H9 (cell line): ENCODE measurements at regions not wholly inside any gene's neighbourhood (a gene's known extent, or its start where the extent isn't known, plus 50 kb on each side); places are given as distances from the start of the nearest gene placed in this dataset.

Source experiments
- DNase-seq: peaks from one replicate; pipeline ENCODE4 v3.0.0-alpha.2; 2017
- H2AFZ ChIP-seq: one replicate; pipeline ENCODE4 v1.6.1; 2013; ENCODE audit warnings: mild to moderate bottlenecking, low read length, control low read depth, moderate library complexity
- H2AK5ac ChIP-seq: 2 replicates; pipeline ENCODE4 v1.6.1; 2013; ENCODE audit warnings: low read length, control low read depth, mixed read lengths; ENCODE audit not compliant: insufficient read length
- H2BK120ac ChIP-seq: one replicate; pipeline ENCODE4 v1.6.1; 2013; ENCODE audit warnings: low read depth, mild to moderate bottlenecking, low read length, control low read depth, inconsistent platforms; ENCODE audit not compliant: poor library complexity, severe bottlenecking
- H2BK12ac ChIP-seq: 2 replicates; pipeline ENCODE4 v1.6.1; 2013; ENCODE audit warnings: low read length, control low read depth, mixed read lengths, low read depth; ENCODE audit not compliant: insufficient read length
- H2BK15ac ChIP-seq: 2 replicates; pipeline ENCODE4 v1.6.1; 2013; ENCODE audit warnings: low read depth, low read length, control low read depth
- H2BK20ac ChIP-seq: one replicate; pipeline ENCODE4 v1.6.1; 2013; ENCODE audit warnings: low read depth, mild to moderate bottlenecking, low read length, control low read depth, inconsistent platforms; ENCODE audit not compliant: poor library complexity, severe bottlenecking
- H2BK5ac ChIP-seq: 2 replicates; pipeline ENCODE4 v1.6.1; 2013; ENCODE audit warnings: low read length, control low read depth, mixed read lengths; ENCODE audit not compliant: insufficient read length
- H3K14ac ChIP-seq: 2 replicates; pipeline ENCODE4 v1.6.1; 2013; ENCODE audit warnings: low read length, control low read depth; ENCODE audit not compliant: insufficient read depth
- H3K18ac ChIP-seq: 2 replicates; pipeline ENCODE4 v1.6.1; 2013; ENCODE audit warnings: low read depth, mild to moderate bottlenecking, mixed read lengths, low read length, control low read depth; ENCODE audit not compliant: insufficient read length
- H3K23ac ChIP-seq: 2 replicates; pipeline ENCODE4 v1.6.1; 2013; ENCODE audit warnings: low read length, control low read depth, mixed read lengths, low read depth; ENCODE audit not compliant: insufficient read length
- H3K23me2 ChIP-seq: 2 replicates; pipeline ENCODE4 v1.6.1; 2013; ENCODE audit warnings: low read depth, mild to moderate bottlenecking, mixed read lengths, low read length, control low read depth; ENCODE audit not compliant: insufficient read length, poor library complexity, severe bottlenecking
- H3K27ac ChIP-seq: 2 replicates; pipeline ENCODE4 v1.5.1; 2013; ENCODE audit warnings: low read length, control low read depth, mixed read lengths, low read depth; ENCODE audit not compliant: insufficient read length
- H3K27me3 ChIP-seq: 2 replicates; pipeline ENCODE4 v1.6.1; 2013; ENCODE audit warnings: low read length, control low read depth, inconsistent platforms; ENCODE audit not compliant: insufficient read depth
- H3K4ac ChIP-seq: 2 replicates; pipeline ENCODE4 v1.6.1; 2013; ENCODE audit warnings: low read depth, mild to moderate bottlenecking, control low read depth, inconsistent platforms, low read length, moderate library complexity
- H3K4me1 ChIP-seq: 2 replicates; pipeline ENCODE4 v1.6.1; 2013; ENCODE audit warnings: low read length, control low read depth, inconsistent platforms; ENCODE audit not compliant: insufficient read depth
- H3K4me2 ChIP-seq: 2 replicates; pipeline ENCODE4 v1.6.1; 2013; ENCODE audit warnings: low read length, control low read depth, mixed read lengths; ENCODE audit not compliant: insufficient read length, insufficient read depth
- H3K56ac ChIP-seq: 2 replicates; pipeline ENCODE4 v1.6.1; 2013; ENCODE audit warnings: low read depth, mild to moderate bottlenecking, mixed read lengths, low read length, control low read depth; ENCODE audit not compliant: insufficient read length
- H3K79me1 ChIP-seq: 2 replicates; pipeline ENCODE4 v1.6.1; 2013; ENCODE audit warnings: low read depth, mild to moderate bottlenecking, moderate library complexity, low read length, control low read depth, inconsistent platforms; ENCODE audit not compliant: insufficient read depth, poor library complexity, severe bottlenecking
- H3K79me2 ChIP-seq: 2 replicates; pipeline ENCODE4 v1.6.1; 2013; ENCODE audit warnings: low read length, control low read depth, inconsistent platforms; ENCODE audit not compliant: insufficient read depth
- H3K9ac ChIP-seq: 2 replicates; pipeline ENCODE4 v1.6.1; 2013; ENCODE audit warnings: low read length, control low read depth, mixed read lengths; ENCODE audit not compliant: insufficient read length; ENCODE audit errors: extremely low read depth
- H3K9me3 ChIP-seq: one replicate; pipeline ENCODE4 v1.6.1; 2013; ENCODE audit warnings: low read depth, low read length, inconsistent platforms; ENCODE audit not compliant: control insufficient read depth
- H3T11ph ChIP-seq: one replicate; pipeline ENCODE4 v1.6.1; 2013; ENCODE audit warnings: mild to moderate bottlenecking, low read length, control low read depth, inconsistent platforms
- H4K20me1 ChIP-seq: one replicate; pipeline ENCODE4 v1.6.1; 2013; ENCODE audit not compliant: control insufficient read depth, insufficient read length, insufficient read depth
- H4K5ac ChIP-seq: 2 replicates; pipeline ENCODE4 v1.6.1; 2013; ENCODE audit warnings: low read depth, mild to moderate bottlenecking, mixed read lengths, low read length, control low read depth; ENCODE audit not compliant: insufficient read length
- H4K8ac ChIP-seq: replicated peaks from 2 replicates; pipeline ENCODE4 v1.6.1; 2013; ENCODE audit warnings: low read length, control low read depth, mixed read lengths, low read depth; ENCODE audit not compliant: insufficient read length
- H4K91ac ChIP-seq: 2 replicates; pipeline ENCODE4 v1.6.1; 2013; ENCODE audit warnings: low read depth, mild to moderate bottlenecking, moderate library complexity, mixed read lengths, low read length, control low read depth; ENCODE audit not compliant: insufficient read length
- H3K27ac Mint-ChIP-seq, 3 experiments: 2 replicates in 2 of 3; 3 replicates in 1 of 3; pipeline ENCODE4 v1.8.0; 2020 to 2021; ENCODE audit warnings: mixed read lengths in 3 of 3, mild to moderate bottlenecking in 1 of 3, moderate library complexity in 1 of 3
- H3K27me3 Mint-ChIP-seq: 2 replicates; pipeline ENCODE4 v1.8.0; 2021; ENCODE audit warnings: low read depth, mild to moderate bottlenecking, moderate library complexity, mixed read lengths
- H3K36me3 Mint-ChIP-seq, 3 experiments: 2 replicates in 2 of 3; 3 replicates in 1 of 3; pipeline ENCODE4 v1.8.0; 2020 to 2021; ENCODE audit warnings: low read depth in 3 of 3, mixed read lengths in 3 of 3; ENCODE audit not compliant: insufficient read depth in 1 of 3
- H3K4me1 Mint-ChIP-seq, 2 experiments: 2 replicates each; pipeline ENCODE4 v1.8.0; 2020; ENCODE audit warnings: mixed read lengths in 2 of 2
- H3K4me3 Mint-ChIP-seq, 2 experiments: 2 replicates in 1 of 2; 3 replicates in 1 of 2; pipeline ENCODE4 v1.8.0; 2020 to 2021; ENCODE audit warnings: mild to moderate bottlenecking in 2 of 2, mixed read lengths in 2 of 2, moderate library complexity in 1 of 2
- H3K9me3 Mint-ChIP-seq, 2 experiments: 2 replicates in 1 of 2; 3 replicates in 1 of 2; pipeline ENCODE4 v1.8.0; 2020; ENCODE audit warnings: mild to moderate bottlenecking in 2 of 2, mixed read lengths in 2 of 2, moderate library complexity in 1 of 2
- CTCF ChIP-seq: fragments of 200-600 bp; sonication (generic); conservative IDR thresholded peaks from 3 replicates; pipeline ENCODE4 v1.8.0; 2021; ENCODE audit warnings: antibody characterized with exemption, mild to moderate bottlenecking
- WGBS: extraction: QIAGEN DNeasy Blood & Tissue Kit; methylation state at CpG from one replicate; pipeline ENCODE4 v1.1.7; 2013; ENCODE audit warnings: missing lambda C conversion rate, low lambda C conversion rate, mixed read lengths; ENCODE audit not compliant: insufficient read length; ENCODE audit errors: extremely low coverage; 5-methylcytosine and 5-hydroxymethylcytosine counted together

GRCh38 chr2:157032017-157032416 is 225.5 kb upstream of the GALNT5 start:
- Histone ChIP-seq H2BK120ac (no peak overlapping the region), H4K5ac (no peak overlapping the region), H2BK20ac (no peak overlapping the region), H3K79me1 (no peaks in the 10 kb centered on the region), H3K18ac (no peak overlapping the region), H3K23me2 (no peaks in the 10 kb centered on the region), H3K27me3 (no peaks in the 10 kb centered on the region), H3K23ac (no peak overlapping the region), H3K27ac (no peak overlapping the region), H3K4me2 (no peak overlapping the region), H3T11ph (no peak overlapping the region), H4K20me1 (no peaks in the 10 kb centered on the region), H2AFZ (no peak overlapping the region), H2AK5ac (no peak overlapping the region), H3K14ac (no peak overlapping the region), H3K4me1 (no peaks in the 10 kb centered on the region), H2BK5ac (no peak overlapping the region), H3K9ac (no peak overlapping the region), H2BK15ac (no peak overlapping the region), H3K4ac (no peak overlapping the region), H3K79me2 (no peaks in the 10 kb centered on the region), H4K91ac (no peak overlapping the region), H4K8ac (no peak overlapping the region), H3K9me3 (no peaks in the 10 kb centered on the region), H2BK12ac (no peak overlapping the region), H3K56ac (no peak overlapping the region)
- H3K36me3 Mint-ChIP-seq, result no peaks in the 10 kb centered on the region
- H3K27me3 Mint-ChIP-seq, result no peaks in the 10 kb centered on the region
- DNase-seq, result no peak
- WGBS, result no CpG with 5 or more reads among the region's 2 CpGs
- TF ChIP-seq CTCF, result no peak
- no peak overlapping the region for H3K27ac Mint-ChIP-seq
- no peaks in the 10 kb centered on the region for H3K4me1 Mint-ChIP-seq
- no peak overlapping the region for H3K4me3 Mint-ChIP-seq
- H3K9me3 Mint-ChIP-seq, result no peaks in the 10 kb centered on the region
